Activated naive CD8-positive, alpha-beta T cell (primary cell): ENCODE measurements at regions not wholly inside any gene's neighbourhood (a gene's known extent, or its start where the extent isn't known, plus 50 kb on each side); places are given as distances from the start of the nearest gene placed in this dataset.

Source experiments
- H3K27ac Mint-ChIP-seq: one replicate; pipeline ENCODE4 v1.8.0; 2021; ENCODE audit warnings: mixed read lengths
- H3K27me3 Mint-ChIP-seq: one replicate; pipeline ENCODE4 v1.8.0; 2021; ENCODE audit warnings: mixed read lengths
- H3K36me3 Mint-ChIP-seq: one replicate; pipeline ENCODE4 v1.8.0; 2021; ENCODE audit warnings: mixed read lengths
- H3K4me1 Mint-ChIP-seq: one replicate; pipeline ENCODE4 v1.8.0; 2021; ENCODE audit warnings: low read depth, mixed read lengths
- H3K4me3 Mint-ChIP-seq: one replicate; pipeline ENCODE4 v1.8.0; 2021; ENCODE audit warnings: mild to moderate bottlenecking, mixed read lengths
- H3K9me3 Mint-ChIP-seq: one replicate; pipeline ENCODE4 v1.8.0; 2021; ENCODE audit warnings: low read depth, mixed read lengths

- Mint-ChIP-seq H3K9me3 (no peaks in the 10 kb centered on the region), H3K27me3 (no peaks in the 10 kb centered on the region), H3K27ac (no peak overlapping the region), H3K36me3 (no peaks in the 10 kb centered on the region), H3K4me3 (no peak overlapping the region), H3K4me1 (peaks cover 7% of the 10 kb centered on the region)
Observed at GRCh38 chr10:129332476-129332875, 134.6 kb upstream of the MGMT start.

GRCh38 chr10:129333706-129334105 is 133.3 kb upstream of the MGMT start:
- no peak overlapping the region for H3K4me3 Mint-ChIP-seq
- H3K4me1 Mint-ChIP-seq, result peaks cover 7% of the 10 kb centered on the region
- no peak overlapping the region for H3K27ac Mint-ChIP-seq
- H3K27me3 Mint-ChIP-seq, result no peaks in the 10 kb centered on the region
- no peaks in the 10 kb centered on the region for H3K9me3 Mint-ChIP-seq
- no peaks in the 10 kb centered on the region for H3K36me3 Mint-ChIP-seq

- H3K36me3 Mint-ChIP-seq, result no peaks in the 10 kb centered on the region
- H3K4me3 Mint-ChIP-seq, result no peak overlapping the region
- no peaks in the 10 kb centered on the region for H3K27me3 Mint-ChIP-seq
- no peak overlapping the region for H3K27ac Mint-ChIP-seq
- no peaks in the 10 kb centered on the region for H3K9me3 Mint-ChIP-seq
- H3K4me1 Mint-ChIP-seq, result peaks cover 7% of the 10 kb centered on the region
Observed at GRCh38 chr10:129334266-129334665, 132.8 kb upstream of the MGMT start.

GRCh38 chr10:129335396-129335795 is 131.6 kb upstream of the MGMT start:
- Mint-ChIP-seq H3K27me3 (no peaks in the 10 kb centered on the region), H3K36me3 (no peaks in the 10 kb centered on the region), H3K4me1 (peaks cover 7% of the 10 kb centered on the region), H3K27ac (no peak overlapping the region), H3K9me3 (no peaks in the 10 kb centered on the region), H3K4me3 (no peak overlapping the region)

DNA sequence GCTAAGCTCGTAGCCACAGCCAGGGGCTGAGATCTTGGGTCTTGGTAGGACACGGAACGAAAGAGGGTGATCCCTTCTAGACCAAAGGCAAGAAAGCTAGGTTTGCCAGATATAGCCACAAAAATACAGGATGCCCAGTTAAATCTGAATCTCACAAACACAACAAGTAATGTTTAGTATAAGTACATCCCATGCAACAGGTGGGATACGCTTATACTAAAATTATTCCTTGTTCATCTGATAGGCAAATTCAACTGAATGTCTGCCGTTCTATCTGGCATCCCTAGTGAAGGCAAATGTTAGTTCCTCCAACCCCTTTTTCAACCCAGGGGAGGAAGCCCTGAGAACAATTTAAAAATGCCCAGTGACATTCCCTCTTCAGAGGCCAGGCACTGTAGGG is 131.1 kb upstream of the MGMT start:
- no peak overlapping the region for H3K27ac Mint-ChIP-seq
- no peak overlapping the region for H3K4me3 Mint-ChIP-seq
- H3K27me3 Mint-ChIP-seq, result no peaks in the 10 kb centered on the region
- H3K4me1 Mint-ChIP-seq, result peaks cover 7% of the 10 kb centered on the region
- no peaks in the 10 kb centered on the region for H3K36me3 Mint-ChIP-seq
- H3K9me3 Mint-ChIP-seq, result no peaks in the 10 kb centered on the region

GRCh38 chr10:129339191-129339590 is 127.8 kb upstream of the MGMT start:
- Mint-ChIP-seq H3K36me3 (no peaks in the 10 kb centered on the region), H3K27me3 (no peaks in the 10 kb centered on the region), H3K27ac (no peak overlapping the region), H3K4me3 (no peak overlapping the region), H3K9me3 (no peaks in the 10 kb centered on the region), H3K4me1 (no peaks in the 10 kb centered on the region)

- Mint-ChIP-seq H3K36me3 (no peaks in the 10 kb centered on the region), H3K27ac (no peak overlapping the region), H3K4me3 (no peak overlapping the region), H3K9me3 (no peaks in the 10 kb centered on the region), H3K4me1 (no peaks in the 10 kb centered on the region), H3K27me3 (no peaks in the 10 kb centered on the region)
Observed at GRCh38 chr10:129339841-129340240, 127.2 kb upstream of the MGMT start.

DNA sequence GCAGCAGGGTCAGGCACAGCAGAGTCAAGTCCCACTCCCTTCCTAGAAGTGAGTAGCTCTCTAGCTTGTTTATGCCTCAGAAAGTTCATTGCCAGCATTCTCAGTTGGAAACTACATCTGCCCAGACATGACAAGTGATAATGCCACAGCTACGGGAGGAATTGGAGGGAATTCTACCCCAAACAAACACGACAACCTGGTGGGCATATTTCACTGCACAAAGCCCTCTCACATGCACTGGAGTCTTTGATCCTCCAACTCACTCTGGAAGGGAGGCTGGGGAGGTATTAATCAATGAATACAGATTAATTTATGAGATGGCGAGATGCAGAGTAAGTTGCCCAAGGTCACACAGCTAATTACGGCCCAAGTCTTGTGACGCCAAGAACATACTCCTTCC is 126.0 kb upstream of the MGMT start:
- Mint-ChIP-seq H3K9me3 (no peaks in the 10 kb centered on the region), H3K4me1 (no peaks in the 10 kb centered on the region), H3K27me3 (no peaks in the 10 kb centered on the region), H3K36me3 (no peaks in the 10 kb centered on the region), H3K27ac (no peak overlapping the region), H3K4me3 (no peak overlapping the region)

DNA sequence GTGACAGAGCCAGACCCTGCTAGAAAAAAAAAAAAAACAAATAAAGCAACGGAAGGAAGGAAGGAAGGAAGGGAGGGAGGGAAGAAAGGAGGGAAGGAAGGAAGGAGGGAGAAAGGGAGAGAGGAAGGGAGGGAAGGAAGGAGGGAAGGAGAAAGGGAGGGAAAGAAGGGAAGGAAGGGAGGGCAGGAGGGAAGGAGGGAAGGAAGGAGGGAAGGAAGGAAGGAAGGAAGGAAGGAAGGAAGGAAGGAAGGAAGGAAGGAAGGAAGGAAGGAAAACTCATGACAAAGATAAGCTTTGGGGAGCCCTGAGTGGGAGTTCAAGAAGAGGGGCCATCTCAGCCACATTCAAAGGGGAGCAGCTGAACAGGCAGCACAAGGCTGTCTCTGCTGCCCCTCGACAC is 124.7 kb upstream of the MGMT start:
- no peaks in the 10 kb centered on the region for H3K9me3 Mint-ChIP-seq
- no peak overlapping the region for H3K4me3 Mint-ChIP-seq
- no peak overlapping the region for H3K27ac Mint-ChIP-seq
- H3K27me3 Mint-ChIP-seq, result no peaks in the 10 kb centered on the region
- no peaks in the 10 kb centered on the region for H3K36me3 Mint-ChIP-seq
- H3K4me1 Mint-ChIP-seq, result no peaks in the 10 kb centered on the region

GRCh38 chr10:129343141-129343540 is 123.9 kb upstream of the MGMT start:
- Mint-ChIP-seq H3K27ac (no peak overlapping the region), H3K36me3 (no peaks in the 10 kb centered on the region), H3K27me3 (no peaks in the 10 kb centered on the region), H3K9me3 (no peaks in the 10 kb centered on the region), H3K4me1 (no peaks in the 10 kb centered on the region), H3K4me3 (no peak overlapping the region)

- H3K27me3 Mint-ChIP-seq, result no peaks in the 10 kb centered on the region
- no peaks in the 10 kb centered on the region for H3K4me1 Mint-ChIP-seq
- H3K9me3 Mint-ChIP-seq, result no peaks in the 10 kb centered on the region
- no peak overlapping the region for H3K27ac Mint-ChIP-seq
- H3K4me3 Mint-ChIP-seq, result no peak overlapping the region
- H3K36me3 Mint-ChIP-seq, result no peaks in the 10 kb centered on the region
Observed at GRCh38 chr10:129344103-129344502, 122.9 kb upstream of the MGMT start.

DNA sequence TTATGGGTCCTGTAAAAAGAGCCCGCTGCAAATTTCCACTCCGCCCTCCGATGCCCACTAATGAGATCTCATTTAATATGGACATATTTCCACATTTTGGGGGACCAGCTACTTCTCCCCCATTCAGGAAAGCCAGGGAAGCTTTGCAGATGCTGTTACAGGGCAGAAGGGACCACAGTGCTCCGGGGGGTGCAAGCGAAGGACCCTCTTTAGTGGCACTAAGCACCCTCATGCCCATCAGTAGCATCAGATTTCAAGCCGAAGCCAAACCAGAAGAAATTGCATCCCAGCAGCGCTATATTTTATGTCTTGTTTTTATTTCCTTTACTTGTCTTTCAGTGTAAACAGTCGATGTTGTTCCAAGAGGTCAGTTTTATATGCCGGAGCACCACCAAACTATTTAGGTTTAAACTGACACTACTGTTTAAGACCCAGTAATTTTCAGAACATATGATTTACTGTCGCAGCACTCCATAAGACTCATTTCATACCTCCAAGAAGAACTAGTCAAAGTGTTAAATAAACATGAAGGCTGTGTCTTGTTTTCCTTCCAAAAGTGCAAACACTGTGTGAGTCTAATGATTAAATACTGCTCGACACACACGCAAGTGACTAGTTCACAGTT is 122.2 kb upstream of the MGMT start:
- Mint-ChIP-seq H3K9me3 (no peaks in the 10 kb centered on the region), H3K36me3 (no peaks in the 10 kb centered on the region), H3K27me3 (no peaks in the 10 kb centered on the region), H3K4me1 (no peaks in the 10 kb centered on the region), H3K4me3 (no peak overlapping the region), H3K27ac (no peak overlapping the region)

- Mint-ChIP-seq H3K9me3 (no peaks in the 10 kb centered on the region), H3K36me3 (no peaks in the 10 kb centered on the region), H3K4me3 (no peak overlapping the region), H3K27ac (no peak overlapping the region), H3K4me1 (no peaks in the 10 kb centered on the region), H3K27me3 (no peaks in the 10 kb centered on the region)
Observed at GRCh38 chr10:129345763-129346162, 121.3 kb upstream of the MGMT start.

DNA sequence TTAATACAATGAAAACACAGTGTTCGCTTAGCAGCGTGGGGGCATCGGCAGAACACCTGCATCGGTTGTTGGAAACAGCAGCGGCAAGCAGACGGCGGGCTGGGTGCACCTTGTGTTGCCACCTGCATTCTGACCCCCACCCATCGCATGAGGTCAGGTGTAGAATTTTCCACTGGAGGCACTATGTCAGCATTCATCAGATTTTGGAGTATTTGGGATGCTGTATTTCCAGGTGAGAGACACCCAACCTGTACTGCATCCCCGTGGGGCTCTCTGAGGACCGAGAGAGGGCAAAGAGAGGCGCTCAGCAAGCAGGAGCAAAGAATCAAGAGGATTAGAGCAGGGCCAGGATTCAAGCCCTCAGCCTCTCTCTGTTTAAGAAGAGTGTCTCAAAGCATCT is 116.4 kb upstream of the MGMT start:
- Mint-ChIP-seq H3K9me3 (no peaks in the 10 kb centered on the region), H3K27me3 (no peaks in the 10 kb centered on the region), H3K4me1 (no peaks in the 10 kb centered on the region), H3K27ac (no peak overlapping the region), H3K4me3 (no peak overlapping the region), H3K36me3 (no peaks in the 10 kb centered on the region)

- Mint-ChIP-seq H3K27ac (no peak overlapping the region), H3K4me3 (no peak overlapping the region), H3K36me3 (no peaks in the 10 kb centered on the region), H3K27me3 (no peaks in the 10 kb centered on the region), H3K9me3 (peaks cover 10% of the 10 kb centered on the region), H3K4me1 (no peaks in the 10 kb centered on the region)
Observed at GRCh38 chr10:129353101-129353500, 113.9 kb upstream of the MGMT start.

- no peaks in the 10 kb centered on the region for H3K4me1 Mint-ChIP-seq
- H3K4me3 Mint-ChIP-seq, result no peak overlapping the region
- no peaks in the 10 kb centered on the region for H3K36me3 Mint-ChIP-seq
- no peaks in the 10 kb centered on the region for H3K27me3 Mint-ChIP-seq
- H3K27ac Mint-ChIP-seq, result no peak overlapping the region
- peaks cover 10% of the 10 kb centered on the region for H3K9me3 Mint-ChIP-seq
Observed at GRCh38 chr10:129360046-129360445, 107.0 kb upstream of the MGMT start.
